B cell (primary cell): ENCODE measurements at regions not wholly inside any gene's neighbourhood (a gene's known extent, or its start where the extent isn't known, plus 50 kb on each side); places are given as distances from the start of the nearest gene placed in this dataset.

Experiments used
- ATAC-seq: fragments of 200-7000 bp; cut with Tn5 transposase; one replicate; pipeline ENCODE4 v1.10.0; 2021; ENCODE audit warnings: low read depth, mild to moderate bottlenecking, moderate number of reproducible peaks, moderate library complexity
- CTCF ChIA-PET: fragments of 350-600 bp; sonication (Branson Sonifier 250); formaldehyde crosslinking; loops from one replicate; lab custom pipeline; 2021; ENCODE audit warnings: antibody characterized with exemption, inconsistent platforms; lab: Charles Lee
- POLR2A ChIA-PET: fragments of 350-600 bp; sonication (Branson Sonifier 250); formaldehyde crosslinking; loops from one replicate; lab custom pipeline; 2021; ENCODE audit warnings: antibody characterized with exemption; lab: Charles Lee
- DNase-seq: peaks from one replicate; pipeline ENCODE4 v3.0.0; 2013
- H2AFZ ChIP-seq: 2 replicates; pipeline ENCODE4 v1.6.1; 2012; ENCODE audit warnings: mild to moderate bottlenecking, low read depth, low read length; ENCODE audit not compliant: insufficient read depth, poor library complexity, severe bottlenecking
- H3K27ac ChIP-seq, 2 donors: 1 replicate in 1 of 2; 2 replicates in 1 of 2; pipeline ENCODE4 v1.5.1; 2012 to 2013; ENCODE audit warnings: low read length in 2 of 2, mild to moderate bottlenecking in 2 of 2, moderate library complexity in 1 of 2
- H3K27me3 ChIP-seq, 4 experiments: fragments of 200-600 bp in 1 of 4; sonication (generic) in 1 of 4; replicated peaks in 1 of 4; 1 replicate in 2 of 4; 2 replicates in 2 of 4; pipeline versions ENCODE4 v1.6.1 to v1.7.0; 2013 to 2016; ENCODE audit warnings: low read length in 3 of 4, mild to moderate bottlenecking in 2 of 4, mixed read lengths in 1 of 4, moderate library complexity in 1 of 4; ENCODE audit not compliant: insufficient read depth in 4 of 4, control insufficient read depth in 3 of 4; ENCODE audit errors: control extremely low read depth in 1 of 4
- H3K36me3 ChIP-seq, 2 experiments: replicated peaks in 1 of 2; 1 replicate in 1 of 2; 2 replicates in 1 of 2; pipeline versions ENCODE4 v1.6.1 to v1.7.1; 2013; ENCODE audit warnings: low read length in 1 of 2; ENCODE audit not compliant: insufficient read depth in 2 of 2, control insufficient read depth in 1 of 2; ENCODE audit errors: control extremely low read depth in 1 of 2, extremely low read depth in 1 of 2
- H3K4me1 ChIP-seq, 2 donors: fragments of 200-600 bp in 1 of 2; sonication (generic) in 1 of 2; 1 replicate in 1 of 2; 2 replicates in 1 of 2; pipeline versions ENCODE4 v1.5.1 to v1.6.1; 2013 to 2017; ENCODE audit warnings: low read length in 2 of 2; ENCODE audit not compliant: control insufficient read depth in 2 of 2, insufficient read depth in 2 of 2
- H3K4me2 ChIP-seq: replicated peaks from 2 replicates; pipeline ENCODE3; 2012; ENCODE audit warnings: mild to moderate bottlenecking, low read depth, low read length; ENCODE audit not compliant: poor library complexity, severe bottlenecking
- H3K4me3 ChIP-seq, 5 experiments: fragments of 200-600 bp in 1 of 5; sonication (generic) in 1 of 5; 1 replicate in 3 of 5; 2 replicates in 2 of 5; pipeline versions ENCODE4 v1.5.1 to v1.7.0; 2011 to 2016; ENCODE audit warnings: low read length in 4 of 5, mild to moderate bottlenecking in 4 of 5, low read depth in 2 of 5, control low read depth in 1 of 5, moderate library complexity in 1 of 5; ENCODE audit not compliant: insufficient read depth in 1 of 5; ENCODE audit errors: control extremely low read depth in 1 of 5, extremely low read depth in 1 of 5
- H3K79me2 ChIP-seq: fragments of 200-600 bp; sonication (generic); one replicate; pipeline ENCODE4 v1.6.0; 2016; ENCODE audit warnings: low read length; ENCODE audit not compliant: control insufficient read depth, insufficient read depth
- H3K9ac ChIP-seq: fragments of 200-600 bp; sonication (generic); 2 replicates; pipeline ENCODE4 v1.6.1; 2017; ENCODE audit warnings: mild to moderate bottlenecking, low read length, moderate library complexity
- H3K9me3 ChIP-seq, 3 donors: one replicate each; pipeline versions ENCODE4 v1.6.1 to v1.7.1; 2013; ENCODE audit warnings: low read length in 2 of 3; ENCODE audit not compliant: control insufficient read depth in 2 of 3, insufficient read depth in 1 of 3; ENCODE audit errors: control extremely low read depth in 1 of 3
- H4K20me1 ChIP-seq: 2 replicates; pipeline ENCODE4 v1.6.0; 2012; ENCODE audit warnings: mild to moderate bottlenecking, low read length; ENCODE audit not compliant: insufficient read depth, control insufficient read depth, poor library complexity, severe bottlenecking
- H3K27ac Mint-ChIP-seq: one replicate; pipeline ENCODE4 v1.8.0; 2021; ENCODE audit warnings: mixed read lengths
- H3K27me3 Mint-ChIP-seq: one replicate; pipeline ENCODE4 v1.8.0; 2021; ENCODE audit warnings: mixed read lengths
- H3K4me1 Mint-ChIP-seq: one replicate; pipeline ENCODE4 v1.8.0; 2021; ENCODE audit warnings: mixed read lengths
- H3K4me3 Mint-ChIP-seq: one replicate; pipeline ENCODE4 v1.8.0; 2021; ENCODE audit warnings: mixed read lengths
- H3K9me3 Mint-ChIP-seq: one replicate; pipeline ENCODE4 v1.8.0; 2022; ENCODE audit warnings: mixed read lengths; ENCODE audit not compliant: insufficient read depth
- CTCF ChIP-seq: fragments of 200-600 bp; IDR thresholded peaks from one replicate; pipeline ENCODE4 v1.8.0; 2022; ENCODE audit warnings: antibody characterized with exemption, mild to moderate bottlenecking
- EZH2 ChIP-seq: IDR thresholded peaks from 2 replicates; pipeline ENCODE4 v1.6.1; 2012; ENCODE audit warnings: borderline replicate concordance, low read depth, mild to moderate bottlenecking, moderate library complexity, low read length; ENCODE audit not compliant: insufficient read depth, poor library complexity, severe bottlenecking
- WGBS: methylation state at CpG from one replicate; pipeline ENCODE4 v1.1.5; 2013; ENCODE audit warnings: missing lambda C conversion rate; ENCODE audit not compliant: insufficient coverage; 5-methylcytosine and 5-hydroxymethylcytosine counted together
- intact Hi-C: fragments of 100-400 bp; cut with micrococcal nuclease; formaldehyde crosslinking; loops from one replicate; pipeline ENCODE4 v1.10.0; 2022

DNA sequence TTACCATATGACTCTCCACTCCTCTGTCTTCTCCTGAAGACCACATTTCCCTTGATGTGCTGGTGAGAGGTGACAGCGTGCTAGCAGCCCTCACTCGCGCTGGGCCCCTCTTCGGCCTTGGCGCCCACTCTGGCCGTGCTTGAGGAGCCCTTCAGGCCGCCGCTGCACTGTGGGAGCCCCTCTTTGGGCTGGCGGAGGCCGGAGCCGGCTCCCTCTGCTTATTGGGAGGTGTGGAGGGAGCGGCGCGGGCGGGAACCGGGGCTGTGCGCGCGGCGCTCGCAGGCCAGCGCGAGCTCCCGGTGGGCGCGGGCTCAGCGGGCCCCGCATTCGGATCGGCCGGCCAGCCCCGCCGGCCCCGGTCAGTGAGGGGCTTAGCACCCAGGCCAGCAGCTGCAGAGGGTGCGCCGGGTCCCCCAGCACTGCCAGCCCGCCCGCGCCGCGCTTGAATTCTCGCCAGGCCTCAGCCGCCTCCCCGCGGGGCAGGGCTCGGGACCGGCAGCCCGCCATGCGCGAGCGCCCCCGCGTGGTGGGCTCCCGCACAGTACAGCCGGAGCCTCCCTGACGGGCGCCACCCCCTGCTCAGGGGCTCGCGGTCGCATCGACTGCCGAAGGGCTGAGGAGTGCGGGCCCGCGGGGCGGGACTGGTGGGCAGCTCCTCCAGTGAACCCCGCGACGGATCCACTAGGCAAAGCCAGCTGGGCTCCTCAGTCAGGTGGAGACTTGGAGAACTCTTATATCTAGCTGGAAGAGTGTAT, 246.6 kb upstream of the REG3G start:
- H3K36me3 ChIP-seq, result no peaks in the 10 kb centered on the region
- ATAC-seq (no peak), DNase-seq (no peak)
- no peaks in the 10 kb centered on the region for H3K27me3 ChIP-seq
- Mint-ChIP-seq H3K4me3 (no peak overlapping the region), H3K27ac (no peak overlapping the region), H3K27me3 (no peaks in the 10 kb centered on the region), H3K9me3 (peaks cover 5% of the 10 kb centered on the region), H3K4me1 (no peaks in the 10 kb centered on the region)
- no peak for TF ChIP-seq CTCF
- no peak for TF ChIP-seq EZH2
- 96% methylated on average over 62 of the region's 69 CpGs for WGBS
- H3K9me3 ChIP-seq, result peaks cover 0 to 13% (median 0%) of the 10 kb centered on the region in 3 donors
- H3K27ac ChIP-seq, result no peak overlapping the region
- H2AFZ ChIP-seq, result no peak overlapping the region
- intact Hi-C loops, result no loop called here
- no peaks in the 10 kb centered on the region for H3K79me2 ChIP-seq
- no peaks in the 10 kb centered on the region for H3K4me1 ChIP-seq
- H3K9ac ChIP-seq, result no peak overlapping the region
- H3K4me2 ChIP-seq, result no peak overlapping the region
- no peaks in the 10 kb centered on the region for H4K20me1 ChIP-seq
- H3K4me3 ChIP-seq, result no peak overlapping the region
- CTCF ChIA-PET, result no interaction called here
- POLR2A ChIA-PET, result no interaction called here

- Mint-ChIP-seq H3K4me3 (no peak overlapping the region), H3K27me3 (no peaks in the 10 kb centered on the region), H3K27ac (no peak overlapping the region), H3K9me3 (peaks cover 5% of the 10 kb centered on the region), H3K4me1 (no peaks in the 10 kb centered on the region)
- no peak overlapping the region for H3K27ac ChIP-seq
- no peak overlapping the region for H3K9ac ChIP-seq
- H3K79me2 ChIP-seq, result no peaks in the 10 kb centered on the region
- no peaks in the 10 kb centered on the region for H3K27me3 ChIP-seq
- H3K36me3 ChIP-seq, result no peaks in the 10 kb centered on the region
- no peak for ATAC-seq
- H3K4me2 ChIP-seq, result no peak overlapping the region
- intact Hi-C loops, result no loop called here
- H3K4me1 ChIP-seq, result no peaks in the 10 kb centered on the region
- TF ChIP-seq CTCF (no peak), EZH2 (no peak)
- 91% methylated on average over 12 of the region's 12 CpGs for WGBS
- no peaks in the 10 kb centered on the region for H4K20me1 ChIP-seq
- CTCF ChIA-PET, result no interaction called here
- H2AFZ ChIP-seq, result no peak overlapping the region
- H3K9me3 ChIP-seq, result peaks cover 0 to 13% (median 0%) of the 10 kb centered on the region in 3 donors
- POLR2A ChIA-PET, result no interaction called here
- no peak for DNase-seq
- H3K4me3 ChIP-seq, result no peak overlapping the region
These were observed 245.7 kb upstream of the REG3G start for GRCh38 chr2:78779761-78780160.
